H1 (cell line): ENCODE measurements at regions not wholly inside any gene's neighbourhood (a gene's known extent, or its start where the extent isn't known, plus 50 kb on each side); places are given as distances from the start of the nearest gene placed in this dataset.

Experiments used
- CTCF ChIA-PET: fragments of 300-600 bp; sonication (Branson Sonifier 250); formaldehyde crosslinking; loops from one replicate; lab custom pipeline; 2021; ENCODE audit not compliant: partially characterized antibody; lab: Charles Lee
- POLR2A ChIA-PET: fragments of 300-600 bp; sonication (Branson Sonifier 250); formaldehyde crosslinking; loops from one replicate; lab custom pipeline; 2021; ENCODE audit warnings: inconsistent platforms; ENCODE audit not compliant: partially characterized antibody; lab: Charles Lee
- DNase-seq, 2 experiments: peaks; one replicate each; pipeline versions ENCODE4 v3.0.0 to v3.0.0-alpha.2; 2010 to 2022; ENCODE audit warnings: low spot score in 2 of 2, low read depth in 1 of 2, mixed read lengths in 1 of 2
- FAIRE-seq: peaks from 2 replicates; lab custom pipeline; 2011; peaks lifted over from hg19 to GRCh38; lab: Jason Lieb, UNC
- H2AFZ ChIP-seq: 2 replicates; pipeline ENCODE4 v1.8.1; 2012; ENCODE audit warnings: low read length, inconsistent platforms
- H2AK5ac ChIP-seq: 2 replicates; pipeline ENCODE4 v1.6.1; 2013; ENCODE audit warnings: low read depth, low read length
- H2BK120ac ChIP-seq: replicated peaks from 2 replicates; pipeline ENCODE3; 2013; ENCODE audit warnings: low read depth, low read length, inconsistent platforms
- H2BK12ac ChIP-seq: 2 replicates; pipeline ENCODE4 v1.6.1; 2013; ENCODE audit warnings: low read depth, low read length
- H2BK15ac ChIP-seq: 2 replicates; pipeline ENCODE4 v1.6.1; 2013; ENCODE audit warnings: low read length
- H2BK20ac ChIP-seq: 2 replicates; pipeline ENCODE4 v1.6.1; 2013; ENCODE audit warnings: low read length
- H2BK5ac ChIP-seq: 2 replicates; pipeline ENCODE4 v1.6.1; 2013; ENCODE audit warnings: low read depth, low read length
- H3K14ac ChIP-seq: 2 replicates; pipeline ENCODE4 v1.6.1; 2013; ENCODE audit warnings: inconsistent platforms; ENCODE audit not compliant: insufficient read length
- H3K18ac ChIP-seq: 2 replicates; pipeline ENCODE4 v1.6.1; 2013; ENCODE audit warnings: low read length; ENCODE audit errors: extremely low read depth
- H3K23ac ChIP-seq: 2 replicates; pipeline ENCODE4 v1.6.1; 2013; ENCODE audit warnings: inconsistent platforms; ENCODE audit not compliant: insufficient read length
- H3K23me2 ChIP-seq: 2 replicates; pipeline ENCODE4 v1.6.1; 2013; ENCODE audit warnings: low read depth, low read length
- H3K27ac ChIP-seq: 2 replicates; pipeline ENCODE4 v1.6.1; 2011; ENCODE audit warnings: low read depth, low read length, inconsistent platforms
- H3K27me3 ChIP-seq, 4 experiments: replicated peaks in 1 of 4; 1 replicate in 1 of 4; 2 replicates in 3 of 4; pipeline versions ENCODE4 v1.6.1 to v1.8.1; 2011 to 2013; ENCODE audit warnings: low read length in 3 of 4, mild to moderate bottlenecking in 3 of 4, inconsistent platforms in 2 of 4, mixed read lengths in 2 of 4, moderate library complexity in 1 of 4; ENCODE audit not compliant: control insufficient read depth in 3 of 4, insufficient read depth in 3 of 4; ENCODE audit errors: extremely low read depth in 1 of 4
- H3K36me3 ChIP-seq, 4 experiments: 2 replicates each; pipeline versions ENCODE4 v1.6.1 to v1.8.1; 2011 to 2013; ENCODE audit warnings: mild to moderate bottlenecking in 4 of 4, low read length in 3 of 4, moderate library complexity in 2 of 4, control low read depth in 1 of 4, inconsistent platforms in 1 of 4; ENCODE audit not compliant: insufficient read depth in 4 of 4, control insufficient read depth in 2 of 4
- H3K4ac ChIP-seq: replicated peaks from 2 replicates; pipeline ENCODE3; 2013; ENCODE audit warnings: low read length, low read depth, mixed read lengths, inconsistent platforms; ENCODE audit not compliant: insufficient read length
- H3K4me1 ChIP-seq, 4 experiments: replicated peaks in 1 of 4; 1 replicate in 1 of 4; 2 replicates in 3 of 4; pipeline versions ENCODE4 v1.6.1 to v1.8.1; 2011 to 2013; ENCODE audit warnings: low read length in 3 of 4, inconsistent platforms in 2 of 4, mixed read lengths in 1 of 4; ENCODE audit not compliant: insufficient read depth in 4 of 4, control insufficient read depth in 3 of 4
- H3K4me2 ChIP-seq, 2 experiments: 2 replicates each; pipeline versions ENCODE4 v1.6.1 to v1.8.1; 2011 to 2013; ENCODE audit warnings: low read depth in 2 of 2, low read length in 2 of 2, control low read depth in 1 of 2, inconsistent platforms in 1 of 2, mild to moderate bottlenecking in 1 of 2; ENCODE audit not compliant: insufficient read depth in 1 of 2
- H3K4me3 ChIP-seq, 4 experiments: fragments of 200-600, 300-600 bp in 1 of 4; sonication (generic), shearing (Covaris generic), sonication (Bioruptor Twin) in 1 of 4; 2 replicates each; pipeline versions ENCODE4 v1.5.1 to v1.8.1; 2011 to 2016; ENCODE audit warnings: low read length in 4 of 4, low read depth in 3 of 4, control low read depth in 2 of 4, inconsistent platforms in 2 of 4, mild to moderate bottlenecking in 2 of 4, mixed read lengths in 1 of 4, moderate library complexity in 1 of 4; ENCODE audit not compliant: insufficient read depth in 2 of 4; ENCODE audit errors: extremely low read depth in 1 of 4
- H3K56ac ChIP-seq: replicated peaks from 2 replicates; pipeline ENCODE3; 2013; ENCODE audit warnings: low read depth, mild to moderate bottlenecking, mixed read lengths, low read length, inconsistent platforms; ENCODE audit not compliant: insufficient read length
- H3K79me1 ChIP-seq: 2 replicates; pipeline ENCODE4 v1.6.1; 2013; ENCODE audit warnings: low read depth, low read length, control low read depth
- H3K79me2 ChIP-seq, 2 experiments: 2 replicates each; pipeline versions ENCODE4 v1.6.1 to v1.8.1; 2012 to 2013; ENCODE audit warnings: low read length in 2 of 2, mild to moderate bottlenecking in 2 of 2, inconsistent platforms in 1 of 2; ENCODE audit not compliant: insufficient read depth in 2 of 2, control insufficient read depth in 1 of 2
- H3K9ac ChIP-seq, 4 experiments: replicated peaks in 1 of 4; 1 replicate in 1 of 4; 2 replicates in 3 of 4; pipeline versions ENCODE4 v1.6.1 to v1.8.1; 2011 to 2013; ENCODE audit warnings: low read depth in 3 of 4, low read length in 3 of 4, control low read depth in 2 of 4, mild to moderate bottlenecking in 2 of 4, moderate library complexity in 2 of 4, inconsistent platforms in 1 of 4; ENCODE audit errors: extremely low read depth in 1 of 4
- H3K9me3 ChIP-seq, 2 experiments: 2 replicates each; pipeline versions ENCODE4 v1.6.1 to v1.8.1; 2012 to 2013; ENCODE audit warnings: mild to moderate bottlenecking in 2 of 2, moderate library complexity in 2 of 2, control low read depth in 1 of 2, inconsistent platforms in 1 of 2, low read depth in 1 of 2, low read length in 1 of 2, mixed read lengths in 1 of 2; ENCODE audit not compliant: insufficient read depth in 2 of 2
- H4K20me1 ChIP-seq, 2 experiments: replicated peaks in 1 of 2; 2 replicates each; pipeline versions ENCODE3 to v1.8.1; 2011 to 2013; ENCODE audit warnings: inconsistent platforms in 2 of 2, low read length in 2 of 2, mild to moderate bottlenecking in 1 of 2; ENCODE audit not compliant: insufficient read depth in 2 of 2, control insufficient read depth in 1 of 2
- H4K5ac ChIP-seq: 2 replicates; pipeline ENCODE4 v1.6.1; 2013; ENCODE audit warnings: low read length, low read depth, mixed read lengths, inconsistent platforms; ENCODE audit not compliant: insufficient read length
- H4K8ac ChIP-seq: 2 replicates; pipeline ENCODE4 v1.8.0; 2013; ENCODE audit warnings: mild to moderate bottlenecking, moderate library complexity, low read length, inconsistent platforms; ENCODE audit not compliant: insufficient read depth; ENCODE audit errors: extremely low read depth
- H4K91ac ChIP-seq: replicated peaks from 2 replicates; pipeline ENCODE3; 2013; ENCODE audit warnings: low read length, mixed read lengths, inconsistent platforms; ENCODE audit not compliant: insufficient read length
- ASH2L ChIP-seq: fragments of 200-600, 300-600 bp; sonication (generic); IDR thresholded peaks from one replicate; pipeline ENCODE4 v1.7.1; 2017; ENCODE audit warnings: low read length
- EGR1 ChIP-seq: IDR thresholded peaks from 2 replicates; pipeline ENCODE4 v1.6.1; 2011; ENCODE audit warnings: low read depth, low read length, borderline replicate concordance
- EP300 ChIP-seq, 2 experiments: IDR thresholded peaks; 1 replicate in 1 of 2; 2 replicates in 1 of 2; pipeline ENCODE4 v1.6.1; 2011 to 2012; ENCODE audit warnings: low read depth in 2 of 2, low read length in 2 of 2, mild to moderate bottlenecking in 2 of 2, borderline replicate concordance in 1 of 2, inconsistent platforms in 1 of 2, moderate library complexity in 1 of 2
- POU5F1 ChIP-seq: IDR thresholded peaks from 2 replicates; pipeline ENCODE4 v1.6.1; 2011; ENCODE audit warnings: low read depth, mild to moderate bottlenecking, low read length, moderate library complexity
- RAD21 ChIP-seq, 2 experiments: IDR thresholded peaks in 1 of 2; conservative IDR thresholded peaks in 1 of 2; 2 replicates each; pipeline ENCODE4 v1.6.1; 2011; ENCODE audit warnings: low read depth in 2 of 2, low read length in 2 of 2, improper control_type of control experiment in 1 of 2, inconsistent platforms in 1 of 2, mild to moderate bottlenecking in 1 of 2, moderate library complexity in 1 of 2
- SP4 ChIP-seq: IDR thresholded peaks from 2 replicates; pipeline ENCODE4 v1.6.1; 2012; ENCODE audit warnings: low read length, inconsistent platforms
- TBP ChIP-seq: IDR thresholded peaks from 2 replicates; pipeline ENCODE4 v1.6.1; 2011; ENCODE audit warnings: low read depth, low read length, improper control_type of control experiment

DNA sequence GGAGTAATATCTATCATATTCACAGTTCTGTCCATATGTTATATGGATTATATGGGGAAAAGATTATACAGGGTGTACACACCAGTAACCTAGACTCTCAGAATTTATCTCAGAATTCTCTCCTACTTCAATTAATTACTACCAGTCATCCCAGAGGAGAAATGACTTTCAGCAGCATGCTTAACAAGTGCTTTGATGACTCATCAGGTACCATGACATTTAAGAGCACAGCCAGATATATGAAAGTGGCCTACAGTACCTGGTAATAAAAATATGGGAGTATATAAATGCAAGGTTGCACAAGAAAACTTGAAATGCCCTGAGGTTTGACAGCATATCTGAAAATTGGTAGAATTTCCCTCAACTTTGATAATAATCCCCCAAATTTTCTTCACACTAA is 1273.0 kb downstream of the OTOL1 start:
- DNase-seq = no peak
- Histone ChIP-seq H3K4ac (no peak overlapping the region), H2BK20ac (no peak overlapping the region), H3K9ac (no peak overlapping the region), H3K79me1 (no peaks in the 10 kb centered on the region), H3K9me3 (no peaks in the 10 kb centered on the region), H4K8ac (no peak overlapping the region), H2BK15ac (no peak overlapping the region), H2BK120ac (no peak overlapping the region), H3K27me3 (no peaks in the 10 kb centered on the region; a peak in 1 of 7 replicates), H3K18ac (no peak overlapping the region), H2AFZ (no peak overlapping the region), H3K56ac (no peak overlapping the region), H3K23ac (no peak overlapping the region), H3K4me3 (no peak overlapping the region), H3K4me1 (peaks cover 0 to 2% (median 0%) of the 10 kb centered on the region in 4 experiments; a peak in 1 of 7 replicates), H2BK5ac (no peak overlapping the region), H3K36me3 (no peaks in the 10 kb centered on the region; a peak in 1 of 8 replicates), H3K14ac (no peak overlapping the region), H4K5ac (no peak overlapping the region), H4K91ac (no peak overlapping the region), H2BK12ac (no peak overlapping the region), H3K4me2 (no peak overlapping the region), H3K27ac (no peak overlapping the region), H3K79me2 (no peaks in the 10 kb centered on the region), H4K20me1 (no peaks in the 10 kb centered on the region), H2AK5ac (no peak overlapping the region), H3K23me2 (no peaks in the 10 kb centered on the region)
- POLR2A ChIA-PET = no interaction called here
- TF ChIP-seq EP300 (IDR thresholded peaks at IDR 0.05; ENCODE audit: borderline replicate concordance in 1 of 2, low read depth in 2 of 2, low read length in 2 of 2) (no peak), POU5F1 (no peak), EGR1 (no peak), TBP (no peak), RAD21 (IDR thresholded peaks at IDR 0.05 in 1 of 2, conservative IDR thresholded peaks at IDR 0.05 in 1 of 2; ENCODE audit: low read depth in 2 of 2, low read length in 2 of 2) (no peak), ASH2L (no peak), SP4 (no peak)
- no peak for FAIRE-seq
- CTCF ChIA-PET = no interaction called here
